Sigmoid colon (tissue), 6 donors: ENCODE measurements at regions not wholly inside any gene's neighbourhood (a gene's known extent, or its start where the extent isn't known, plus 50 kb on each side); places are given as distances from the start of the nearest gene placed in this dataset.

Source experiments
- DNase-seq: peaks from one replicate; pipeline ENCODE4 v3.0.0-alpha.2; 2019
- H3K27ac ChIP-seq, 4 donors: fragments of 200-600 bp; sonication (generic); one replicate each; pipeline ENCODE4 v1.5.1; 2016 to 2019; ENCODE audit warnings: mild to moderate bottlenecking in 1 of 4
- H3K27me3 ChIP-seq, 3 donors: fragments of 200-600 bp; sonication (generic); one replicate each; pipeline ENCODE4 v1.5.1; 2019; ENCODE audit warnings: mild to moderate bottlenecking in 1 of 3
- H3K36me3 ChIP-seq, 4 donors: fragments of 200-600 bp; sonication (generic); one replicate each; pipeline ENCODE4 v1.5.1; 2016 to 2019
- H3K4me1 ChIP-seq, 4 donors: fragments of 200-600 bp; sonication (generic); one replicate each; pipeline ENCODE4 v1.5.1; 2017 to 2019
- H3K4me3 ChIP-seq, 4 donors: fragments of 200-600 bp; sonication (generic); one replicate each; pipeline ENCODE4 v1.5.1; 2017 to 2019; ENCODE audit warnings: mild to moderate bottlenecking in 2 of 4, moderate library complexity in 1 of 4
- H3K9me3 ChIP-seq, 4 donors: fragments of 200-600 bp in 3 of 4; sonication (generic) in 3 of 4; one replicate each; pipeline versions ENCODE4 v1.5.1 to v1.6.1; 2013 to 2019
- EP300 ChIP-seq, 4 donors: sonication (generic); formaldehyde crosslinking; IDR thresholded peaks; one replicate each; pipeline ENCODE4 v1.6.1; 2017; ENCODE audit warnings: antibody characterized with exemption in 4 of 4
- POLR2A ChIP-seq, 2 donors: fragments of 450-650 bp; IDR thresholded peaks; one replicate each; pipeline ENCODE4 v1.6.1; 2016; ENCODE audit warnings: antibody characterized with exemption in 2 of 2, mild to moderate bottlenecking in 2 of 2, moderate library complexity in 2 of 2
- POLR2AphosphoS5 ChIP-seq, 4 donors: sonication (generic); formaldehyde crosslinking; IDR thresholded peaks; one replicate each; pipeline ENCODE4 v1.6.1; 2017; ENCODE audit warnings: antibody characterized with exemption in 4 of 4
- WGBS, 2 donors: extraction: QIAGEN DNeasy Blood & Tissue Kit; methylation state at CpG; one replicate each; pipeline ENCODE4 v1.1.7; 2013; 5-methylcytosine and 5-hydroxymethylcytosine counted together
- intact Hi-C: fragments of 100-400 bp; cut with DNase I; formaldehyde crosslinking; loops from one replicate; pipeline ENCODE4 v1.15.1; 2023
- TF ChIP-seq, protein P1 (sequence below), 4 experiments: fragments of 450-650 bp in 3 of 4; fragments of 200-600 bp in 1 of 4; IDR thresholded peaks; one replicate each; pipeline ENCODE4 v1.5.1; 2016 to 2019; ENCODE audit warnings: antibody characterized with exemption in 4 of 4, mild to moderate bottlenecking in 3 of 4, moderate library complexity in 2 of 4
- donor health status: healthy with polysubstance abuse.
- donor health status: healthy.

DNA sequence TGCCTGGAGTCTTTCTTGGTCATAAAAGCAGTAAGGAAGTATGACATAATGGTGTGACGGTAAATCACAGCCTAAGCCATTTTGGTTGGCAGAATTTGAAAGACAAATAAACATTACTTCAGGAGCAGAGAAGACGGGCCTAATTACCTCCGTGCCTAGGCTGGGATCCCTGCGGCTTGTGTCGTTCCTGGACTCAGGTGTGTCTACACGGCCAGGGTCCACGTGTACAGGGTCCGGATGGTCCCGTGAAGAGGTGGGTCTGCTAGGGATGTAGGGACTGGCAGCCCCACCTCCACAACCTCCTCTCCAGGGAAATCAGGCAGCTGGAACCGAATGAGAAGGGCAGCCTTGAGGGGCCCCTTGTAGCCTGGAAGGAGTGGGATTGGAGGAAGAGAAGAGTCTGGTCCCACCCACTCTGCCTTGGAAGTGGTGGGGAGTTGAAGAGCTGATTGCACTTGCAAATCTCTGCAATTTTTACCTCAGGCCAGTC is 55.4 kb upstream of the PLAC1 start:
- WGBS, 2 donors = 43 to 75% methylated on average over 10 of the region's 10 CpGs
- no peak for DNase-seq
- intact Hi-C loops = no loop called here
- no peaks in the 10 kb centered on the region for H3K36me3 ChIP-seq
- no peaks in the 10 kb centered on the region for H3K9me3 ChIP-seq
- no peak overlapping the region for H3K4me3 ChIP-seq
- H3K4me1 ChIP-seq = peaks cover 0 to 12% (median 0%) of the 10 kb centered on the region in 4 donors
- TF ChIP-seq POLR2A (IDR thresholded peaks at IDR 0.05) (no peak), POLR2AphosphoS5 (IDR thresholded peaks at IDR 0.05) (no peak), EP300 (IDR thresholded peaks at IDR 0.05) (no peak)
- TF ChIP-seq, protein P1, sequence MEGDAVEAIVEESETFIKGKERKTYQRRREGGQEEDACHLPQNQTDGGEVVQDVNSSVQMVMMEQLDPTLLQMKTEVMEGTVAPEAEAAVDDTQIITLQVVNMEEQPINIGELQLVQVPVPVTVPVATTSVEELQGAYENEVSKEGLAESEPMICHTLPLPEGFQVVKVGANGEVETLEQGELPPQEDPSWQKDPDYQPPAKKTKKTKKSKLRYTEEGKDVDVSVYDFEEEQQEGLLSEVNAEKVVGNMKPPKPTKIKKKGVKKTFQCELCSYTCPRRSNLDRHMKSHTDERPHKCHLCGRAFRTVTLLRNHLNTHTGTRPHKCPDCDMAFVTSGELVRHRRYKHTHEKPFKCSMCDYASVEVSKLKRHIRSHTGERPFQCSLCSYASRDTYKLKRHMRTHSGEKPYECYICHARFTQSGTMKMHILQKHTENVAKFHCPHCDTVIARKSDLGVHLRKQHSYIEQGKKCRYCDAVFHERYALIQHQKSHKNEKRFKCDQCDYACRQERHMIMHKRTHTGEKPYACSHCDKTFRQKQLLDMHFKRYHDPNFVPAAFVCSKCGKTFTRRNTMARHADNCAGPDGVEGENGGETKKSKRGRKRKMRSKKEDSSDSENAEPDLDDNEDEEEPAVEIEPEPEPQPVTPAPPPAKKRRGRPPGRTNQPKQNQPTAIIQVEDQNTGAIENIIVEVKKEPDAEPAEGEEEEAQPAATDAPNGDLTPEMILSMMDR (IDR thresholded peaks at IDR 0.05) = no peak
- no peak overlapping the region for H3K27ac ChIP-seq
- no peaks in the 10 kb centered on the region for H3K27me3 ChIP-seq

DNA sequence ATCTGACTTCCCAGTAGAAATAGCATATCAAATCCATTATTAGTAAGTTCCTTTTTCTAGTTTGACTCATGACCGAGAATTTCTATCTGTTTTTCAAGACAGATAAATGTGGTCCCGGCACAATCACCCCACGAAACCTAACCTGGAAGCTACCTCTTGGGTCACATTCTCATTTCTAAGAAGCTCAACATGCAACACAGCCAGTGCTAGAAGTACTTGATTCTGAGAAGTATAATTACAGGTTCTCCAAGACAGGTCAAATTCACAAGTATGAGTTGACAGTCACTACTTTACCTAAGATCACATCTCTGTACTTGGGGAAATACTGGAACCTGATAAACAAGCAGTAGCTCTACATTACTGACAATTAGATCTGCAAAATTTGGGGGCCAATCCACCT is 54.0 kb upstream of the PLAC1 start:
- Histone ChIP-seq H3K4me3 (no peak overlapping the region), H3K27ac (no peak overlapping the region), H3K4me1 (peaks cover 0 to 4% (median 0%) of the 10 kb centered on the region in 4 donors), H3K27me3 (no peaks in the 10 kb centered on the region), H3K9me3 (no peaks in the 10 kb centered on the region), H3K36me3 (no peaks in the 10 kb centered on the region)
- intact Hi-C loops = no loop called here
- TF ChIP-seq, protein P1 (IDR thresholded peaks at IDR 0.05) = no peak
- TF ChIP-seq EP300 (IDR thresholded peaks at IDR 0.05) (no peak), POLR2A (IDR thresholded peaks at IDR 0.05) (no peak)
- no peak for DNase-seq
- 63 to 73% methylated on average over 3 of the region's 3 CpGs for WGBS, 2 donors

DNA sequence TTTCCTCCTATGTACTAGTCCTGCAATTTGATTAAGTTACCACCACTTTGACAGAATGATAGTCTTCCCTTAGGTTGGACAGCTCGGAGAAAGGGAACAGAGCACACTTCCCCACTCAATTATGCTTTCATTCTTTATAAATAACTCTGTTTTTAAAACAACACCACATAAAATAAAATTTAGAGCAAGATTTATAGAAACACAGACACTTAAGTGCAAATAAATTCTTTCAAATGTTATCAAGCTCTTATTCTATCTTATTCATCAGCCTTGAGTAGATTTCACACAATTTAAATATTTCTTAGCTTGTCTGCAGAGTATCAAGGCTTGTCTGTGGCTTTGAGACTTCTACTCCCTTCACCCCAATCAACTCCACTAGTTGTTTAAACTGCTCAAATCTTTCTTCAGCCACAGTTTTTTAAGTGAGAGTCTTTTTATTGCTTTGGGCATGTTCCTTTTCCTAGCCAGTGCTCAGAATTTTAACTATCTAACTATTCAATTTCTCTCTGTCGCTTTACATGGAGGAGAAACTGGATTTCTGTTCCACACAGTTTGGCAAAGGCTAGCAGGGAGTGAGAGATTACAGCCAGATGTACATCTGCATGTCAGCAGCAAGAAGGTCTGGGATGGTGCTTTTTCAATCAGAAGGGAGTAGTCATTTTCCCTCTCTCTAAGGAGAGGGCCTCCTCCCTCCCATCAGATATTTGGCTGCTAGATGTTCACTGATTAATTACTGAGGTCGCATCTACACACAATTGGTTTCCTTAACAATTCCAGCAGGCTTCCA is 53.1 kb upstream of the PLAC1 start:
- intact Hi-C loops = no loop called here

More for the DNA sequence above, 53.1 kb upstream of the PLAC1 start:
- no peaks in the 10 kb centered on the region for H3K36me3 ChIP-seq
- H3K9me3 ChIP-seq = no peaks in the 10 kb centered on the region
- TF ChIP-seq POLR2A (IDR thresholded peaks at IDR 0.05) (no peak), POLR2AphosphoS5 (IDR thresholded peaks at IDR 0.05) (no peak)
- TF ChIP-seq, protein P1 (IDR thresholded peaks at IDR 0.05) = no peak
- peaks cover 0 to 4% (median 0%) of the 10 kb centered on the region in 4 donors for H3K4me1 ChIP-seq
- 54 to 61% methylated on average over 3 of the region's 3 CpGs for WGBS, 2 donors
- no peak overlapping the region for H3K4me3 ChIP-seq
- no peaks in the 10 kb centered on the region for H3K27me3 ChIP-seq
- H3K27ac ChIP-seq = no peak overlapping the region
- DNase-seq = no peak
